ENCODE measurements at regions not wholly inside any gene's neighbourhood (a gene's known extent, or its start where the extent isn't known, plus 50 kb on each side); places are given as distances from the start of the nearest gene placed in this dataset.

- H3K4me3 ChIP-seq (ENCODE audit: extremely low read depth in 1 of 4, insufficient read depth in 2 of 4, low read depth in 3 of 4, low read length in 4 of 4), result no peak overlapping the region
- H2BK120ac ChIP-seq (replicated peaks; ENCODE audit: low read depth, low read length), result no peak overlapping the region
- H3K23ac ChIP-seq (ENCODE audit: insufficient read length), result no peak overlapping the region
- no peak overlapping the region for H3K4me2 ChIP-seq (ENCODE audit: insufficient read depth in 1 of 2, low read depth in 2 of 2, low read length in 2 of 2)
- DNase-seq (ENCODE audit: low read depth in 1 of 2, low spot score in 2 of 2), result peak in 1 of 2 experiments; percentile 29
- H3K79me1 ChIP-seq (ENCODE audit: low read depth, low read length), result no peaks in the 10 kb centered on the region
- H3K4ac ChIP-seq (replicated peaks; ENCODE audit: insufficient read length, low read depth, low read length), result no peak overlapping the region
- no peak overlapping the region for H4K91ac ChIP-seq (replicated peaks; ENCODE audit: insufficient read length, low read length)
- 82% methylated on average over 4 of the region's 4 CpGs; no CpG with 5 or more reads in 1 of the 2 experiments for WGBS, 2 experiments (ENCODE audit: extremely low coverage in 1 of 2, insufficient coverage in 1 of 2, insufficient read length in 1 of 2, insufficient replicate concordance in 2 of 2, low coverage in 1 of 2, low lambda C conversion rate in 2 of 2, missing lambda C conversion rate in 1 of 2)
- H3K23me2 ChIP-seq (ENCODE audit: low read depth, low read length), result peaks cover 6% of the 10 kb centered on the region; the same call in 1 of the 2 replicates
- H2BK5ac ChIP-seq (ENCODE audit: low read depth, low read length), result no peak overlapping the region
- ChIA-PET CTCF (ENCODE audit: partially characterized antibody) (interaction anchor here (0.7 to 1.0 kb wide), 2 partner anchors 9 to 551 kb away, joined by 3 read pairs; no protein-coding TSS in a partner anchor), POLR2A (ENCODE audit: partially characterized antibody) (no interaction called here)
- no peaks in the 10 kb centered on the region for H3K9me3 ChIP-seq (ENCODE audit: insufficient read depth in 2 of 2, low read depth in 1 of 2, low read length in 1 of 2)
- no peaks in the 10 kb centered on the region for H3K79me2 ChIP-seq (ENCODE audit: control insufficient read depth in 1 of 2, insufficient read depth in 2 of 2, low read length in 2 of 2)
- no peak overlapping the region for H2AK5ac ChIP-seq (ENCODE audit: low read depth, low read length)
- FAIRE-seq, result no peak
- H3K36me3 ChIP-seq (ENCODE audit: control insufficient read depth in 2 of 4, insufficient read depth in 4 of 4, low read length in 3 of 4), result no peaks in the 10 kb centered on the region
- H4K20me1 ChIP-seq (replicated peaks in 1 of 2; ENCODE audit: control insufficient read depth in 1 of 2, insufficient read depth in 2 of 2, low read length in 2 of 2), result no peaks in the 10 kb centered on the region
- H2BK20ac ChIP-seq (ENCODE audit: low read length), result no peak overlapping the region
- H3K27me3 ChIP-seq (replicated peaks in 1 of 4; ENCODE audit: control insufficient read depth in 3 of 4, extremely low read depth in 1 of 4, insufficient read depth in 3 of 4, low read length in 3 of 4), result peaks cover 0 to 2% (median 0%) of the 10 kb centered on the region in 4 experiments; a peak in 1 of 7 replicates
- no peak overlapping the region for H3K27ac ChIP-seq (ENCODE audit: low read depth, low read length)
- no peak overlapping the region for H2AFZ ChIP-seq (ENCODE audit: low read length)
- H2BK15ac ChIP-seq (ENCODE audit: low read length), result no peak overlapping the region
- no peak overlapping the region for H3K9ac ChIP-seq (replicated peaks in 1 of 4; ENCODE audit: extremely low read depth in 1 of 4, low read depth in 3 of 4, low read length in 3 of 4)
- no peak overlapping the region for H3K14ac ChIP-seq (ENCODE audit: insufficient read length)
- H2BK12ac ChIP-seq (ENCODE audit: low read depth, low read length), result no peak overlapping the region
- H3K56ac ChIP-seq (replicated peaks; ENCODE audit: insufficient read length, low read depth, low read length), result no peak overlapping the region
- no peak overlapping the region for H3K18ac ChIP-seq (ENCODE audit: extremely low read depth, low read length)
- H4K5ac ChIP-seq (ENCODE audit: insufficient read length, low read depth, low read length), result no peak overlapping the region
- no peak overlapping the region for H4K8ac ChIP-seq (ENCODE audit: extremely low read depth, insufficient read depth, low read length)
- H3K4me1 ChIP-seq (replicated peaks in 1 of 4; ENCODE audit: control insufficient read depth in 3 of 4, insufficient read depth in 4 of 4, low read length in 3 of 4), result peaks cover 2 to 14% (median 4%) of the 10 kb centered on the region in 4 experiments; a peak in 4 of 7 replicates
- TF ChIP-seq ATF2 (IDR thresholded peaks at IDR 0.05; ENCODE audit: low read length), result no peak
- no peak for TF ChIP-seq SUZ12 (IDR thresholded peaks at IDR 0.05; ENCODE audit: low read length)
- no peak for TF ChIP-seq RXRA (IDR thresholded peaks at IDR 0.05; ENCODE audit: insufficient read depth, low read depth, low read length)
- no peak for TF ChIP-seq HDAC2 (IDR thresholded peaks at IDR 0.05; ENCODE audit: borderline replicate concordance in 1 of 2, low read depth in 2 of 2, low read length in 2 of 2)
- TF ChIP-seq KDM1A (IDR thresholded peaks at IDR 0.05; ENCODE audit: borderline replicate concordance, low read length), result peak; percentile 90
- TF ChIP-seq MAFK (IDR thresholded peaks at IDR 0.05; ENCODE audit: low read depth, low read length), result no peak
- no peak for TF ChIP-seq EGR1 (IDR thresholded peaks at IDR 0.05; ENCODE audit: borderline replicate concordance, low read depth, low read length)
These were observed 474.1 kb downstream of the MN1 start for GRCh38 chr22:27327497-27327896.

Data from H1 (cell line).